ENCODE measurements at regions not wholly inside any gene's neighbourhood (a gene's known extent, or its start where the extent isn't known, plus 50 kb on each side); places are given as distances from the start of the nearest gene placed in this dataset.
"Not testable (repeated sequence)": the region's sequence is repeated elsewhere in the genome, so short reads cannot be mapped to it uniquely, and the experiment has no call there.

- Mint-ChIP-seq H3K9me3 (no peaks in the 10 kb centered on the region), H3K27me3 (ENCODE audit: low read depth) (no peaks in the 10 kb centered on the region), H3K4me1 (ENCODE audit: low read depth) (no peaks in the 10 kb centered on the region), H3K36me3 (ENCODE audit: insufficient read depth) (no peaks in the 10 kb centered on the region), H3K4me3 (no peak overlapping the region)
- DNase-seq: no peak
- no peak for ATAC-seq
Measured at GRCh38 chr5:42306287-42306686, 117.0 kb upstream of the GHR start.

- Mint-ChIP-seq H3K4me1 (ENCODE audit: low read depth) (no peaks in the 10 kb centered on the region), H3K4me3 (no peak overlapping the region), H3K36me3 (ENCODE audit: insufficient read depth) (no peaks in the 10 kb centered on the region), H3K27me3 (ENCODE audit: low read depth) (no peaks in the 10 kb centered on the region), H3K9me3 (no peaks in the 10 kb centered on the region)
- ATAC-seq (no peak), DNase-seq (no peak)
Measured at GRCh38 chr5:42309865-42310264, 113.4 kb upstream of the GHR start.

- Mint-ChIP-seq H3K9me3 (peaks cover 9% of the 10 kb centered on the region), H3K4me1 (ENCODE audit: low read depth) (no peaks in the 10 kb centered on the region), H3K27me3 (ENCODE audit: low read depth) (peaks cover 2% of the 10 kb centered on the region), H3K4me3 (no peak overlapping the region), H3K36me3 (ENCODE audit: insufficient read depth) (no peaks in the 10 kb centered on the region)
- DNase-seq: no peak
- ATAC-seq: no peak
Measured at GRCh38 chr5:42315214-42315613, 108.0 kb upstream of the GHR start.

GRCh38 chr5:42317575-42317974 is 105.7 kb upstream of the GHR start:
- Mint-ChIP-seq H3K27me3 (ENCODE audit: low read depth) (peaks cover 6% of the 10 kb centered on the region), H3K4me3 (no peak overlapping the region), H3K36me3 (ENCODE audit: insufficient read depth) (no peaks in the 10 kb centered on the region), H3K4me1 (ENCODE audit: low read depth) (no peaks in the 10 kb centered on the region), H3K9me3 (peaks cover 9% of the 10 kb centered on the region)
- ATAC-seq (no peak), DNase-seq (no peak)

- not testable (repeated sequence) for H3K4me3 Mint-ChIP-seq; H3K9me3 Mint-ChIP-seq; ATAC-seq; H3K36me3 Mint-ChIP-seq (ENCODE audit: insufficient read depth); DNase-seq; H3K27me3 Mint-ChIP-seq (ENCODE audit: low read depth); H3K4me1 Mint-ChIP-seq (ENCODE audit: low read depth)
Measured at GRCh38 chr5:42319546-42319945, 103.7 kb upstream of the GHR start.

GRCh38 chr5:42321785-42322184 is 101.5 kb upstream of the GHR start:
- H3K4me3 Mint-ChIP-seq: no peak overlapping the region
- no peak for ATAC-seq
- peaks cover 4% of the 10 kb centered on the region for H3K27me3 Mint-ChIP-seq (ENCODE audit: low read depth)
- peaks cover 9% of the 10 kb centered on the region for H3K9me3 Mint-ChIP-seq
- H3K36me3 Mint-ChIP-seq (ENCODE audit: insufficient read depth): no peaks in the 10 kb centered on the region
- DNase-seq: no peak
- no peaks in the 10 kb centered on the region for H3K4me1 Mint-ChIP-seq (ENCODE audit: low read depth)

- DNase-seq: no peak
- no peaks in the 10 kb centered on the region for H3K36me3 Mint-ChIP-seq (ENCODE audit: insufficient read depth)
- H3K27me3 Mint-ChIP-seq (ENCODE audit: low read depth): no peaks in the 10 kb centered on the region
- ATAC-seq: no peak
- peaks cover 30% of the 10 kb centered on the region for H3K9me3 Mint-ChIP-seq
- no peaks in the 10 kb centered on the region for H3K4me1 Mint-ChIP-seq (ENCODE audit: low read depth)
- no peak overlapping the region for H3K4me3 Mint-ChIP-seq
Measured at GRCh38 chr5:42337143-42337542, 86.1 kb upstream of the GHR start.

- Mint-ChIP-seq H3K36me3 (ENCODE audit: insufficient read depth) (no peaks in the 10 kb centered on the region), H3K27me3 (ENCODE audit: low read depth) (no peaks in the 10 kb centered on the region), H3K4me3 (no peak overlapping the region), H3K4me1 (ENCODE audit: low read depth) (no peaks in the 10 kb centered on the region), H3K9me3 (peaks cover 29% of the 10 kb centered on the region)
- DNase-seq (no peak), ATAC-seq (no peak)
Measured at GRCh38 chr5:42337607-42338006, 85.6 kb upstream of the GHR start.

- H3K4me1 Mint-ChIP-seq (ENCODE audit: low read depth): no peaks in the 10 kb centered on the region
- H3K9me3 Mint-ChIP-seq: peaks cover 24% of the 10 kb centered on the region
- no peaks in the 10 kb centered on the region for H3K36me3 Mint-ChIP-seq (ENCODE audit: insufficient read depth)
- no peak for ATAC-seq
- no peak overlapping the region for H3K4me3 Mint-ChIP-seq
- DNase-seq: no peak
- no peaks in the 10 kb centered on the region for H3K27me3 Mint-ChIP-seq (ENCODE audit: low read depth)
Measured at GRCh38 chr5:42338136-42338535, 85.1 kb upstream of the GHR start.

GRCh38 chr5:42349163-42349562 is 74.1 kb upstream of the GHR start:
- peaks cover 7% of the 10 kb centered on the region for H3K9me3 Mint-ChIP-seq
- peaks cover 2% of the 10 kb centered on the region for H3K27me3 Mint-ChIP-seq (ENCODE audit: low read depth)
- no peak for ATAC-seq
- H3K36me3 Mint-ChIP-seq (ENCODE audit: insufficient read depth): no peaks in the 10 kb centered on the region
- no peak for DNase-seq
- H3K4me3 Mint-ChIP-seq: no peak overlapping the region
- H3K4me1 Mint-ChIP-seq (ENCODE audit: low read depth): no peaks in the 10 kb centered on the region

GRCh38 chr5:42351956-42352355 is 71.3 kb upstream of the GHR start:
- Mint-ChIP-seq H3K4me3 (no peak overlapping the region), H3K36me3 (ENCODE audit: insufficient read depth) (no peaks in the 10 kb centered on the region), H3K9me3 (peaks cover 9% of the 10 kb centered on the region), H3K27me3 (ENCODE audit: low read depth) (peaks cover 2% of the 10 kb centered on the region), H3K4me1 (ENCODE audit: low read depth) (no peaks in the 10 kb centered on the region)
- ATAC-seq (no peak), DNase-seq (no peak)

- no peaks in the 10 kb centered on the region for H3K36me3 Mint-ChIP-seq (ENCODE audit: insufficient read depth)
- H3K27me3 Mint-ChIP-seq (ENCODE audit: low read depth): no peaks in the 10 kb centered on the region
- H3K4me3 Mint-ChIP-seq: no peak overlapping the region
- DNase-seq (no peak), ATAC-seq (no peak)
- no peaks in the 10 kb centered on the region for H3K4me1 Mint-ChIP-seq (ENCODE audit: low read depth)
- H3K9me3 Mint-ChIP-seq: peaks cover 4% of the 10 kb centered on the region
Measured at GRCh38 chr5:42360056-42360455, 63.2 kb upstream of the GHR start.

GRCh38 chr5:42360616-42361314 is 62.5 kb upstream of the GHR start:
- no peak overlapping the region for H3K4me3 Mint-ChIP-seq
- no peaks in the 10 kb centered on the region for H3K27me3 Mint-ChIP-seq (ENCODE audit: low read depth)
- no peaks in the 10 kb centered on the region for H3K36me3 Mint-ChIP-seq (ENCODE audit: insufficient read depth)
- no peak for DNase-seq
- no peak for ATAC-seq
- peaks cover 4% of the 10 kb centered on the region for H3K9me3 Mint-ChIP-seq
- H3K4me1 Mint-ChIP-seq (ENCODE audit: low read depth): no peaks in the 10 kb centered on the region

- Mint-ChIP-seq H3K36me3 (ENCODE audit: insufficient read depth) (no peaks in the 10 kb centered on the region), H3K27me3 (ENCODE audit: low read depth) (no peaks in the 10 kb centered on the region), H3K4me3 (no peak overlapping the region), H3K9me3 (no peaks in the 10 kb centered on the region), H3K4me1 (ENCODE audit: low read depth) (no peaks in the 10 kb centered on the region)
- ATAC-seq (no peak), DNase-seq (no peak)
Measured at GRCh38 chr5:42361315-42361688, 61.9 kb upstream of the GHR start.

GRCh38 chr5:42366051-42366450 is 57.2 kb upstream of the GHR start:
- H3K9me3 Mint-ChIP-seq: no peaks in the 10 kb centered on the region
- no peak for ATAC-seq
- no peak for DNase-seq
- no peaks in the 10 kb centered on the region for H3K4me1 Mint-ChIP-seq (ENCODE audit: low read depth)
- no peak overlapping the region for H3K4me3 Mint-ChIP-seq
- no peaks in the 10 kb centered on the region for H3K36me3 Mint-ChIP-seq (ENCODE audit: insufficient read depth)
- no peaks in the 10 kb centered on the region for H3K27me3 Mint-ChIP-seq (ENCODE audit: low read depth)

All from activated T-cell treated with anti-CD3 and anti-CD28 coated beads, Interleukin-2, amount 50 U/mL, for 4 hours (primary cell).